ENCODE measurements at regions not wholly inside any gene's neighbourhood (a gene's known extent, or its start where the extent isn't known, plus 50 kb on each side); places are given as distances from the start of the nearest gene placed in this dataset.
A peak's percentile ranks its signal among the peaks of the same experiment; 100 is the strongest.
"Not testable (repeated sequence)": the region's sequence is repeated elsewhere in the genome, so short reads cannot be mapped to it uniquely, and the experiment has no call there.

GRCh38 chr3:177476921-177477435, 279.7 kb upstream of the TBL1XR1 start:
- DNase-seq (ENCODE audit: low read depth) = no peak

GRCh38 chr3:177478170-177478867, 281.0 kb upstream of the TBL1XR1 start:
- DNase-seq (ENCODE audit: low read depth) = peak; percentile 100

- no peak for DNase-seq (ENCODE audit: low read depth)
Measured at GRCh38 chr3:177479630-177480029, 282.3 kb upstream of the TBL1XR1 start.

GRCh38 chr3:177481329-177481728, 284.0 kb upstream of the TBL1XR1 start:
- DNase-seq (ENCODE audit: low read depth) = no peak

- DNase-seq (ENCODE audit: low read depth) = no peak
Measured at GRCh38 chr3:177482048-177482691, 284.9 kb upstream of the TBL1XR1 start.

GRCh38 chr3:177483182-177483967, 286.1 kb upstream of the TBL1XR1 start:
- DNase-seq (ENCODE audit: low read depth) = no peak

- no peak for DNase-seq (ENCODE audit: low read depth)
Measured at GRCh38 chr3:177484206-177484605, 286.9 kb upstream of the TBL1XR1 start.

GRCh38 chr3:177484926-177485325, 287.6 kb upstream of the TBL1XR1 start:
- no peak for DNase-seq (ENCODE audit: low read depth)

GRCh38 chr3:177487635-177488186, 290.4 kb upstream of the TBL1XR1 start:
- no peak for DNase-seq (ENCODE audit: low read depth)

- DNase-seq (ENCODE audit: low read depth) = no peak
Measured at GRCh38 chr3:177488740-177489139, 291.5 kb upstream of the TBL1XR1 start.

- no peak for DNase-seq (ENCODE audit: low read depth)
Measured at GRCh38 chr3:177490626-177491025, 293.3 kb upstream of the TBL1XR1 start.

- DNase-seq (ENCODE audit: low read depth) = no peak
Measured at GRCh38 chr3:177491296-177492032, 294.2 kb upstream of the TBL1XR1 start.

- no peak for DNase-seq (ENCODE audit: low read depth)
Measured at GRCh38 chr3:177493091-177493490, 295.8 kb upstream of the TBL1XR1 start.

GRCh38 chr3:177494216-177494615, 296.9 kb upstream of the TBL1XR1 start:
- DNase-seq (ENCODE audit: low read depth) = no peak

GRCh38 chr3:177495566-177495965, 298.3 kb upstream of the TBL1XR1 start:
- DNase-seq (ENCODE audit: low read depth) = no peak

GRCh38 chr3:177498037-177498857, 301.0 kb upstream of the TBL1XR1 start:
- no peak for DNase-seq (ENCODE audit: low read depth)

GRCh38 chr3:177499039-177499438, 301.8 kb upstream of the TBL1XR1 start:
- not testable (repeated sequence) for DNase-seq (ENCODE audit: low read depth)

GRCh38 chr3:177499779-177500423, 302.6 kb upstream of the TBL1XR1 start:
- no peak for DNase-seq (ENCODE audit: low read depth)

GRCh38 chr3:177510693-177511216, 313.5 kb upstream of the TBL1XR1 start:
- DNase-seq (ENCODE audit: low read depth) = no peak

All from GM04503 (cell line).